Limb (tissue), 2 donors: ENCODE measurements at regions not wholly inside any gene's neighbourhood (a gene's known extent, or its start where the extent isn't known, plus 50 kb on each side); places are given as distances from the start of the nearest gene placed in this dataset.

Source experiments
- DNase-seq, 2 donors: peaks; one replicate each; pipeline ENCODE4 v3.0.0-alpha.2; 2016; ENCODE audit errors: extremely low spot score in 2 of 2

- DNase-seq, result no peak
Observed at GRCh38 chr12:91319071-91319760, 136.6 kb upstream of the DCN start.

GRCh38 chr12:91317306-91317705 lies 134.7 kb upstream of the DCN start:
- no peak for DNase-seq

GRCh38 chr12:91316907-91317269 lies 134.3 kb upstream of the DCN start:
- DNase-seq, result no peak

GRCh38 chr12:91316161-91316906 lies 133.7 kb upstream of the DCN start:
- no peak for DNase-seq

- no peak for DNase-seq
Observed at GRCh38 chr12:91311081-91311480, 128.5 kb upstream of the DCN start.

- no peak for DNase-seq
Observed at GRCh38 chr12:91309450-91309849, 126.8 kb upstream of the DCN start.

- DNase-seq, result no peak
Observed at GRCh38 chr12:91307957-91308670, 125.5 kb upstream of the DCN start.

GRCh38 chr12:91290354-91290753 lies 107.7 kb upstream of the DCN start:
- DNase-seq, result no peak

- DNase-seq, result no peak
Observed at GRCh38 chr12:91289906-91290305, 107.3 kb upstream of the DCN start.

- no peak for DNase-seq
Observed at GRCh38 chr12:91289072-91289471, 106.5 kb upstream of the DCN start.

- no peak for DNase-seq
Observed at GRCh38 chr12:91287753-91288152, 105.1 kb upstream of the DCN start.

GRCh38 chr12:91278126-91278525 lies 95.5 kb upstream of the DCN start:
- no peak for DNase-seq

GRCh38 chr12:91276509-91276908 lies 93.9 kb upstream of the DCN start:
- no peak for DNase-seq

GRCh38 chr12:91275321-91275720 lies 92.7 kb upstream of the DCN start:
- DNase-seq, result no peak

- DNase-seq, result peak in 1 of 2 donors; percentile 83
Observed at GRCh38 chr12:91274916-91275315, 92.3 kb upstream of the DCN start.

GRCh38 chr12:91273560-91273959 lies 90.9 kb upstream of the DCN start:
- no peak for DNase-seq

GRCh38 chr12:91272461-91273063 lies 89.9 kb upstream of the DCN start:
- DNase-seq, result no peak

GRCh38 chr12:91271185-91271584 lies 88.6 kb upstream of the DCN start:
- DNase-seq, result no peak

GRCh38 chr12:91267039-91267438 lies 84.4 kb upstream of the DCN start:
- no peak for DNase-seq

- DNase-seq, result no peak
Observed at GRCh38 chr12:91264178-91264577, 81.6 kb upstream of the DCN start.

- no peak for DNase-seq
Observed at GRCh38 chr12:91261820-91262676, 79.4 kb upstream of the DCN start.
